ENCODE measurements at regions not wholly inside any gene's neighbourhood (a gene's known extent, or its start where the extent isn't known, plus 50 kb on each side); places are given as distances from the start of the nearest gene placed in this dataset.

DNA sequence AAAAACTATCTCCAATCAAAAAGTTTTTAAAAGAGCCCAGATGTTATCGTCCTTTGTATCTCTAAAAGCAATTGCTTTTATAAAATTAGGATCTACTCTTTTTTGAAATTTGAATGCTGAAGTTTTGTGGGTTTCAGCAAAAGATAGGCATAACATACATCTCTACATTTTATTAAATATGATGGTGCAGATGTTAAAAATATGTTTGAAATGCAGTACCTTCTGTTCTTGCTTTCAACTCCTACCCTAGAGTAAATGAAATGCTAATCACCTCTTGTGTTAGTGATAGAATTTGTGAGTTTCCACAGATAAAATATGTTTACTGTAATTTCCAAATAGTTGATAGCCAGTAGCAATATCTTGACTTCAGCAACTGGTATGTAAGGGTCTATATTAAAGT lies 95.7 kb upstream of the VPREB1 start:
- no peak for DNase-seq

DNA sequence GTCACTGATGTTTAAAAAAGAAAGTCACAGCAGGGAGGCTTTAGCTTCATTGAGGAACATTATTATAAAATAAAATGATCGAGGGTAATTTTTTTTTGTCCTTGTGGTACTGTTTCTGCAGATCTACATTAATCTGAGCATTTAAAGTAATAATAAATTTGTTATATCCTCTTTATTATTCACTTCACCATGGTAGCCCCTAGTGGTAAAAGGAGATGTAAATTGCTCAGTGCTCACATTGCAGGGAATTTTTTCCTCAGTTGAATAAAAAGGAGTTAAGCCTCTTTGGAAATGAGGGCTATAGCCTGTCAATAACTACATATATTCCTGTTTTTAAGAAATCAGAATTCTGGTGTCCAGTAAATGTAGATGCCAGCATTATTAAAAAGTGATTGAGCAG lies 99.7 kb upstream of the VPREB1 start:
- no peak for DNase-seq

DNA sequence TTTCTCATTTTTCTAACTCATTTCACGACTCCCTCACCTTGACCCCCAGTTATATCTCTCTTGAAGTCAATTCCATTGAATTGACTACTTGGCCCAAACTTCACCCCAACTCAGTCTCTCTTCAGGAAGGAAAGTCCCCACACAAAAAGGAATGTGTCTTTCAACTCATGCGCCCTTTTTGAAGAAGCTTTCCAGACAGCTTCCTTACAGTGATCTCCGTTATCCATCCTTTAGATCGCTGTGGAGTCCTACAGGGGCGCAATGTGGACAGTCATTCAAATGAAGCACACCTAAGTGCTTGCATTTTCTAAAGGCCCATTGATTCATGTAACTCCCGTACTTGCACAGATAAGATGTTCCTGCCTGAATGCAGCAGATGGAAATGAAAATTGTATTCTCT lies 101.1 kb upstream of the VPREB1 start:
- no peak for DNase-seq

DNA sequence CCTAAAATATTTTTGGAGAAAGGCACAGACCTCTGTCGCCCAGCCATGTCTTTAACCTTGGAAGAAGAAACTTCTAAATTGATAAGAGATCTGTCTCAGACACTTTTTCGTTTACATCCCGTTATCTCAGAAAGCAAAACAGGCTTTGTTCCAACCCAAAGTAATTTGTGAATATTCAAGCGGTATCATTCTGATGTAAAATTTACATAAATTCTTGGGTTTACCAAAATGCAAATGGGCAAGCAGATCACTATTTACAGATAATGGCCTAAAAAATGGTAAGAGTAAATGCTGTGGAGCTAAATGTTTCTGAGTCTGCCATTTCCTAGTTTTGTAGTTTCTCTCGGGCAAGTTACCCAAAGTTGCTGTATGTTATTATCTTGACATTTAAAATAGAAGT lies 101.9 kb upstream of the VPREB1 start:
- no peak for DNase-seq

DNA sequence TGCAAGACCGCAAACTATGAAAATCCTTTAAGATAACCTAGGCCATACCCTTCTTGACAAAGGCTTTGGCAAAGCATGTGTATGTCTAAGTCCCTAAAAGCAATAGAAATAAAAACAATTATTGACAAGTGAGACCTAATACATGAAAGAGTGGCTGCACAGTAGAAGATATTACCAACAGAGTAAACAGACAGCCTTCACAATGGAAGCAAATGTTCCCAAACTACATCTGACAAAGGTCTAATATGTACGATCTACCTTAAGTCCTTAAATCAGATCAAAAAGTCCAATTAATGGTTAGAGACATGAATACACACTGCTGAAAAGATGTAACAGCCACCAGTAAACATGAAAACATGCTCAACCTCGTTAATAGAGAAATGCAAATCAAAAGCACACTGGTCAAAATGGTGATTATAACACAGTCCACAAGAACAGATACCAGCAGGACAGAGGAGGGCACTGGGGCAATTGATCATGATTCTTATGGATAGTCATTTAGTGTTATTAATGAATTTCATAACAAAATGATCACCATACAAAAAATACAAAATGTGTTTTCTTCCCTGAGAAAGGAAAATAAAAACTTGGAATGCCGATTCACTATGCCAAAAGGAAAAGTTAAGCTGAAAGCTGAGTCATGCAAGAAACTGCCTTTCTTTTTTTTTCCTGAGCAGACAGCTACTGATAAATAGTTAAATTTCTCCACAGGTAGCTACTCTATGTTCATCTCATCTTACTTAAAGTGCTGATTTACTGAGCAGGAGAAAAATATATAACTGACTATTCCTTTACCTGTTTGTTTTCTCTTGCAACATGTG lies 102.6 kb upstream of the VPREB1 start:
- DNase-seq = no peak

DNA sequence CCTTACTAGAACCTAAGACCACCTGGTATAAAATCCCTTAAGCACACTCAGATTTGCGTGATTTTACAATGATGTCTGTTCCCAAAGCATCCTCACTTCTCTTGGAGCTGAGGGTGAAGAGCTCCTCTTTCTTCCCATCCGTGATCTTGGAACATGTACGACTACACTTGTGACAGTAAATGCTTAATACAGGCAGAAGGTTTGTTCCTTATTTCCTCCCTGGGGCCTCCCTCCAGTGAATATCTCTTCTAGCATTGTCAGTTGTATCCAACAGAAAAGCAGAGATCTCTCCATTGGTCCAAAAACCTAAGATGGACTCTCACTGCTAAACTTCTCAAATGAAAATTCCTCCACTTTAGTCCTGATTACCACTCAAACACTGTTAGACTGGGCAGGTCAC lies 103.6 kb upstream of the VPREB1 start:
- DNase-seq = no peak

DNA sequence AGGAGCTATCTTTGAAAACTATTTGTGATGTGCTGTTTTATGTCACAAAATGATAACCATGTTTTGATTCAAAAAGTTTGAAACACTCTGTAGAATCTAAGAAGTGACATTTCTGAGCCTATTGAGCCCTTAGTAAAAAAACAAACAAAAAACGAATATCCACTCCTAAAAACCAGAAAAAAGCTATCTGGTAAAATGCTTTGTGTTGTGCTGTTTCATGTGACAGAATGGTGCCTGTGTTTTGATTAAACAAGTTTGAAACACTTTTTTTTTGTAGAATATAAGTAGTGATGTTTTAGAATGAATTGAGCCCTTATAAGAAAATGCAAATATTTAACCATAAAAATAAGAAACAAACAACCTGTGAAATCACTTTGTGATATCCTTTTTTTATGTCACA lies 105.2 kb upstream of the VPREB1 start:
- DNase-seq = no peak

DNA sequence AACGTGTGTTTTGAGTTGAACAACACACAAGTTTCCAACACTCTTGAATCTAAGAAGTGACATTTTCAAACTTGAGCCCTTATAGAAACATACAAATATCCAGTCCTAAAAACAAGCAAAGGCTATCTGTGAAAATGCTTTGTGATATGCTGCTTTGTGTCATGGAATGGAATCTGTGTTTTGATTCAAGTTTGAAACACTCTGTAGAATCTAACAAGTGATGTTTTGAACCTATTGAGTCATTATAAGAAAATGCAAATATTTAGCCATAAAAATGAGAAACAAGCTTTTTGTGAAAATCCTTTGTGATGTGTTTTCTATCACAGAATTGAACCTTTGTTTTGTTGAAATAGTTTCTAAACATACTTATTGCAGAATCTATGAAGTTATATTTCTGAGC lies 105.7 kb upstream of the VPREB1 start:
- no peak for DNase-seq

DNA sequence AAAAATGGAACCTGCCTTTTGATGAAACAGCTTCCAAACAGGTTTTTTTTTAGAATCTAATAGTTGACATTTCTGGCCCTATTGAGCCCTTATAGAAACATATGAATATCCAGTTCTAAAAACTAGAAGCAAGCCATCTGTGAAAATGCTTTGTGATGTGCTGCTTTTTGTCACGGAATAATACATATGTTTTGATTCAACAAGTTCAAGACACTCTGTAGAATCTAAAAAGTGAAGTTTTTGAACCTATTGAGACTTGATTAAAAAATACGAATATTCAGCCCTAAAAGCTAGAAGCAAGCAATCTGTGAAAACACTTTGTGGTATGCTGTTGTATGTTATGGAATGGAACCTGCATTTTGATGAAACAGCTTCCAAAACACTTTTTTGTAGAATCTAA lies 106.7 kb upstream of the VPREB1 start:
- DNase-seq = no peak

DNA sequence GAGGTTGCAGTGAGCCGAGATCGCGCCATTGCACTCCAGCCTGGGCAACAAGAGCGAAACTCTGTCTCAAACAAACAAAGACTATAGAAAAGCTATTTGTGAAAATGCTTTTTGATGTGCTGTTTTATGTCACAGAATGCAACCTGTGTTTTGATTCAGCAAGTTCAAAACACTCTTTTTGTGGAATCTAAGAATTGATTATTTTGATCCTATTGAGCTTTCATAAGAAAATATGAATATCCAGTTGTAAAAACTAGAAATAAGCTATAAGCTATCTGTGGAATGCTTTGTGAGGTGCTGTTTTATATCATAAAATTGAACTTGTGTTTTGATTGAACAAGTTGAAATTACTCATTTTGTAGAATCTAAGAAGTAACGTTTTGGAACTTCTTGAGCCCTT lies 110.7 kb upstream of the VPREB1 start:
- DNase-seq = no peak

DNA sequence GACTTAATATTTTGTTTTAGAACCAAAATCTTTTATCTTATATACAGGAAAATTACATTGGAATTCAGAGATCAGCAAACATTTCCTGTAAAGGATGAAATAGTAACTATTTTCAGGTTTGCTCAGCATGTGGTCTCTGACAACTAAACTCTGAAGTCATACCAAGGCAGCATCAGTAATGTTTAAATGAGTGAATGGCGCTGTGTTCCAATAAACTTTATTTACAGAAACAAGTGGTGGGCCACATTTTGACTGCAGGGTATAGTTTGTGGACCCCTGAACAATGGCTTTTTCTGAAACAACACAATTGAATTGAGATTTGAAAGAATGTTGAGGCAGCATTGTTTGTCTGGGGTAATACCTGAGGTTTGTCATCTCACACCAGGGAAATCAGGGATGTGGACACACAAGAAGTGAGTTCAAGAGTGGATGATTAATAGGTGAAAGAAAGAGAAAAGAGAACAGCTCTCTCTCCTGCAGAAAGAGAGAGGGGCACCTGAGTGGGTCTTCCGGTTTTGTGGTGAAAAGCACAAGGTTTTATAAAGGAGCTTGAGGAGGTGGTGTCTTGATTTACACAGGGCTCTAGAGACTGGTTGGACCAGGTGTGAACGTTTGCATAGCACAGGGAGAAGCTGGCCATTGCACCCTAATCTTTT lies 113.5 kb upstream of the VPREB1 start:
- DNase-seq = no peak

DNA sequence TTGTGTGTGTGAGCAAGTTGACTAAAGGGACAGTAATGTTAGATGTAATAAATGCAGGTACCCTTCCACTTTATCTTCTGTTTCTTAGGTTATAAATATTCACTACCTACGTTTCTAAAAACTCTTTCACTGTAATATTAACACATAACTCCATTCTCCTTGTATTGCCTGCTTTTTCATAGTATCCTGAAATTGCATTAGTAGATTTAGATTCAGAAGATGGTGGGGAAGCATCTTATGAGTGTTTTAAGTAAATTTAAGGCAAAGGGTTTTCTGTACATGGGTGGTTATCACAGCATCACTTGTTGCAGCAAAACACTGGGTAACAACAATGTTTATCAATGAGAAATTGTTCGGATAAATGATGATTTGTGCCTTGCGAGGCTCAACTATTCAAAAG lies 115.2 kb upstream of the VPREB1 start:
- DNase-seq = no peak

DNA sequence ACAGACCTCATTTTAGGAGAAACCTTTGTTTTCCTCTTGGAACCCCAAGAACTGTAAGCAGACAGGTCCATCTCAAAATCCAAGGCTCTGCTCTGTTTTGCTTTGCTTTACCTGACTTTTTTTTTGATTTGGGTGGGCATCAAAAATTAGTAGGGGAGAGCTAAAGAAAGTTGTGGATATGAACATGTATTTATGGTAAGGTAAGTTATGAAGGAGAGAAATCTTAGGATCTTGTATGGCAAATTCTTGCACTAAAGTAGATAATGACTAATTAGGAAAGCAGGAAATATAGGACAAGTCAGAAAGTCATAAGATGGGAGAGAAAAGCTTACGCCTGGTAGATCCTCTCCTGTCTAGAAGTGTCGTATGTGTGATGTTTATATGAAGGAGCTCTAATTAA lies 116.1 kb upstream of the VPREB1 start:
- DNase-seq = no peak

DNA sequence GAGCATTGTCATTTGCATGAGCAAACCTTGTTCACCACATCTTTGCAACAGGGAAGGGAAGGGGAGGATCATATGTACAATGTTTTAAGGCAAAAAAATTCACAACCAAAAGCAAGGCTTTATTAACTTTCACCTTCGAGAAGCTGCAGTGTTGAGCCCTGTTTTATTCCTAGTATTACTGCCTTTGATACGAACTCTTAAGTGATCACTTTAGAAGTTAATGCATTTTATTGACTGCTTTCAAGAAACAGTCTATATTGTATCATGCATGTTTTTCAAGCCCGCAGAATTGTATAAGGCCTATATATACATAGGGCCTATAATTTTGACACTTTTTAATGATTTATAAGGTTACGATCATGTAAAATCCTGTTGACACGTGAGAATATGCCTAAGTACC lies 117.5 kb upstream of the VPREB1 start:
- no peak for DNase-seq

DNA sequence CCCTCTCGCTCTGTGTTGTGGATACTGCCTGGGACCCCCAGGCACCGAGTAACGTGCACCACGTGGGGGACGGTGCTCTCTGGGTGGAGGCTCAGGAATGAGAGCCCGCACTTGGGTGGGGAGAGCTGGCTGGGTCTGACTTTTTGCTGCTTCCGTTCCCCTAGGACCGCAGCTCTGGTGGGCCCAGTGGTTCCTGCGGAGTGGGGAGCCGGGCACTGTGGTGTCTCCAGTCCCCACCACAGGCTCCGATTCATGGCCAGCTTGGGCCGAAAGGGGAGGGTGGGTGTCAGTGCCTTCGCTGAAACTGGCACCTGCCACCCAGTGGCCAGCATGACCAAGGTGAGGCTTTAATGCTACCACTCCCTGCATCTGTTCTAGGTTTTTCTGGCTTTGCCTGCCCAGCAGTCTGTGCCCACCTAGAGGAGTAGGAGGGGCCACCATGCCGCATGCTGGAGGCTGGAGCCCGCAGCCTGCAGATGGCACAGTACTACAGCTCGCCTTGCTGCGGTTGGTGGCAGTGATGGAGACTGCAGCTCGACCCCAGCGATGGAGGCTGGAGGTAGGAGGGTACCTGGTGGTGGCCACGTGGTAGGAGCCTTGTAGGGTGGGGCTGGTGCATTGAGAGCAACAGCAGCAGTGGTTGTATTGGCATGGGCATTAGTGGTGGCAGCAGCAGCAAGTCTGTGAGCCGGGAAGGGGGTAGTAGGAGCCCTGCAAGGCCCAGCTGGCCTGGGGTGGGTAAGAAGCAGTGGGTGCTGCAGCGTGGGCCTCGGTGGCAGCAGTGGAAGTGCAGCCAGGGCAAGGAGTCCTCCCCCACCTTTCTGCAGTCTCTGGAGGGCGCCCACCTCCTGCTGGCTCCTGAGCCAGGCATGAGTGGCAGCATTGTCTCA lies 118.8 kb upstream of the VPREB1 start:
- DNase-seq = no peak

DNA sequence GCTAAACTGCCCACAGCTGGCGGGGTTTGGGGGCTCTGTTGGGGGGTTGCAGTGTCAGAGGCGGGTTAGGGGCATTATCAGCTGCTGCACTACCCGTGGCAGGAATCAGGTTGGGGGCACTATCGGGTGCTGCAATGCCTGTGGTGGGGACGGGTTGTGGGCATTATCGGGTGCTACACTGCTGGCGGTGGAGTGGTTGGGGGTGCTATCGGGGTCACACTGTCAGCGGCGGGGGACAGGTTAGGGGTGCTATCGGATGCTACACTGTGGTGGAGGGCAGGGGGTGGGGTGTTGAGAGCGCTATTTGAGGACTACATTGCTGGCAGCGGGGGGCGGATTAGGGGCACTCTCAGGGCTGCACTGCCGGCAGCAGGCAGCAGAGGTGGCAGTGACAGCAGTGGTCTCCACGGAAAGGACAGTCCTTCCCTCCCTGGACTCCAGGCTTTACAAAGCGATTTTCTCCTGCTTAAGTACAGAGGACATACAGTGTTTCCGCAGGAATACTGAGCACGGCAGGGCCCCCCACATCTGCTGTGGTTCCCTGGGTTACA lies 119.5 kb upstream of the VPREB1 start:
- no peak for DNase-seq

DNA sequence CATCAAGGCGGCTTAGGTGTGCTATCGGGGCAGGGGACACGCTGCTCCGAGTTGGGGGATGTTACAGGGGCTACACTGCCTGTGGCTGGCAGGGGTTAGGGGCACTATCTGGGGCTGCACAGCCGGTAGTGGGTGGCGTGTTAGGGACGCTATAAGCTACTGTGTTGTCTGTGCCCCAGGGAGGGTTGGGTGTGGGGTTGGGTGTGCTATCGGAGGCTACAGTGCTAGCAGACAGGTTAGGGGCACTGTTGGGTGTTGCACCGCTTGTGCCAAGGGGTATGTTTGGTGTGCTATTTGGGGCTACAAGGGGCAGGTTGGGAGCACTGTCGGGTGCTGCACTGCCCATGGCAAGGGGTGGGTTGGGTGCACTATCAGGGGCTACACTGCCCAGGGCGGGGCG lies 120.2 kb upstream of the VPREB1 start:
- DNase-seq = no peak

DNA sequence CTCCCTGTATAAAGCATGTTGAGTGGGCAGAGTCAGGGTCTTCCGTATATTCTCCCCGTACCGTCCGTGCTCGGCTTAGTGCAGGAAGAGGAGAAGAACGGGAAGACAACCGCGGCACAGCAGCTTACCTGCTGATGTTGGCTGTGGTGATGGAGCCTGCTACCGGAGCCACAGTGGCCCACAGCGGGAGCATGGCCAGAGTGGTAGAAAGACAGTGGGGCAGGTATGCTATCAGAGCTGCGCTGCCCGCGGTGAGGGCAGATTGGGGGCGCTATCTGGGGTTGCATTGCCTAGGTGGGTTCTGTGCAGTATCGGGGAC lies 120.7 kb upstream of the VPREB1 start:
- DNase-seq = no peak

DNA sequence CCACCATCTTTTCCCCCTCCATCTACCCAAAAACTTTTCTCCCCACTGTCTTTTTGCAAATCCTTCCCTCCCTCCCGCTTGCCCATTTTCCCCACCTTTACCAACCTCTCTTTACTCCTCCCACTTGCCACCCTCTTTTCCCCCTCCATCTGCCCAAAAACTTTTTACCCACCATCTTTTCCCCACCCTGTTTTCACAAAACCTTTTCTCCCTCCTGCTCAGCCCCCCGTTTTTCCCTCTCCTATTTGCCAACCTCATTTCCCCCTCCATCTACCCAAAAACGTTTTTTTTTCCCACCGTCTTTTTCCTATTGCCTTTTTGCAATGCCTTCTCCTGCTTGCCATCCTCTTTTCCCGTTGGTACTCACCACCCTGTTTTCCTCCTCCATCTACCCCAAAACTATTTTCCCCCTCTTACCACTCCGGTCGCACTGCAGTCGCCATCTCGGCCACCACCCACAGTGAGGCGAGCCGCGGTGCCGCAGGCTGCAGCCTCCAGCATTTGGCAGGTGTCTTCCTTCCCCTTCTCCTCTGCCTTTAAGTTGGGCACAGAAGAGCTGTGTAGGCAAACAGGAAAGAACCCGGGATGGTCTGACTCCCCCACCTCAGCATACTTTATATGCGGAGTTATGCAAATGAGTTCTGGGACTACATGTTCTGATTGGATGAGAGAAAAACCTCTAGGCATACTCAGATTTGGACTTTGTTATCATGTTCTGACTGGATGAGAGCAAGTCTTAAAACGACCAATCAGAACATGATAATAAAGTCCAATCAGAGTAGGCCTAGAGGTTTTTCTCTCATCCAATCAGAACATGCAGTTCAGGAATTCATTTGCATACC lies 121.2 kb upstream of the VPREB1 start:
- DNase-seq = no peak

DNA sequence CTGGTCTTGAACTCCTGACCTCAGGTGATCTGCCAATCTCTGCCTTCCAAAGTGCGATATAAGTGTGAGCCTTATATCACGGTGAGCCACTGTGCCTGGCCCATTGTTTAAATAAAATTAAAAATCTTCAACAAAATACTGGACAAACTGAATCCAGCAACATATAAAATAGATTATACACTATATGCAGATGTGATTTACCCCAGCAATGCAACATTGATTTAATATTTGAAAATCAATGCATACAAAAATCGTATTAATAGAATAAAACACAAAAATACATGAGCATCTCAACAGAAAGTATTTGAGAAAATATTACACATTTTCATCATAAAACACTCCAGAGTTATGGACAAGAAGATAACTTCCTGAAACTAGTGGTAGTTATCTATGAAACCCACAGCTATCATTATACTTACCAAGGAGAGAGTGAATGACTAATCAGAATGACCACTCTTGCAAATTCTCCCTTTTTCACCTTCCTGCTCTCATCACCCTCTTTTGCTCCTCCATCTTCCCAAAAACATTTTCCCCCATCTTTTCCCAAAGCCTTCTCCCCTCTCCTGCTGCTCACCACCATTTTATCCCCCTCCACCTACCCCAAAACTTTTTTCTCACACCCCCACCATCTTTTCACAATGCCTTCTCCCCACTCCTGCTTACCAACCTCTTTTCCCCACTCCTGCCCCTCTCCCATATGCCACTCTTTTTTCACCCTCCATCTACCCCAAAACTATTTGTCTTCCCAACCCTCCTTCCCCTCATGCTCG lies 122.1 kb upstream of the VPREB1 start:
- no peak for DNase-seq

DNA sequence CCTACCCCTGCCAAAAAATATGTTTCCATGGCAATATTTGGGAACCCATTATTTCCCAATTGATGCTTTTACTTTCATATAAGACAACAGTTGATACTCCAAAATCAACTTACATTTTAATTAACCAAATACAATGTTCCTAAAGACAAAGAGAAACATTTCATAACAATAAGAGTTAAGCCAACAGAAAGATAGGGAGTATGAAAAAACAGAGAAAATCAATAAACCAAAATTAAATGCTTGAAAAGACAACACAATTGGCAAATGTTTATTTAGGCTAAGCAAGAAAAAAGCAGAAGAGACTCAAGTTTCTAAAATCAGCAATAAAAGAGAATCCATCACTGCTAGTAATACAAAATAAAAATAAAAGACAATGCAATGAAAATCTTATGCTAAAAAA lies 123.1 kb upstream of the VPREB1 start:
- DNase-seq = no peak

DNA sequence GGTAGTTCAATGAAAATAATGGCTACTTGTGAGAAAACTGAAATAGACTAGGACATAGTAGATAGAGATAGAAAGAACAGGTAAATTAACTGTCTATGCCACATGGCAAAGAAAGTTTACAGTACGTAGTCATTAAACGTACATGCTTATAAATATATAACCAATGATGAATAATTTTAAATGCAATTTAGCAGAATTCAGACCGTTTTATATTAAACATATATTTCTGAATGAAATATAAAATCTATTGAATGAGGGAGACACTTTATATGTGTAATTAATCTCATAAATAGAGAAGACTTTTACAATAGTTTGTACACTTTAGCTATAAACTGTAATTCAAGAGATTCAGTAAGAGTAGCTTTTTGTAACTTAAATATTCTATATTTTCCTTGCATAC lies 124.4 kb upstream of the VPREB1 start:
- no peak for DNase-seq
